ENCODE measurements at regions not wholly inside any gene's neighbourhood (a gene's known extent, or its start where the extent isn't known, plus 50 kb on each side); places are given as distances from the start of the nearest gene placed in this dataset.

- TF ChIP-seq MYC (IDR thresholded peaks at IDR 0.05; ENCODE audit: insufficient read depth, insufficient read length, insufficient replicate concordance, low read length, severe bottlenecking): no peak
- no peak for TF ChIP-seq CTCF (IDR thresholded peaks at IDR 0.05 in 2 of 3, conservative IDR thresholded peaks at IDR 0.05 in 1 of 3; ENCODE audit: control insufficient read depth in 2 of 3, extremely low read depth in 1 of 3, insufficient read depth in 1 of 3, low read depth in 3 of 3, low read length in 3 of 3)
- TF ChIP-seq HCFC1 (IDR thresholded peaks at IDR 0.05; ENCODE audit: low read length): no peak
- no peak for TF ChIP-seq STAT1 (conservative IDR thresholded peaks at IDR 0.05)
- no peak for TF ChIP-seq ESRRA (IDR thresholded peaks at IDR 0.05; ENCODE audit: low read length)
- no peak for TF ChIP-seq TAF1 (IDR thresholded peaks at IDR 0.05; ENCODE audit: borderline replicate concordance, low read depth, low read length)
- no peak for TF ChIP-seq POLR2A (IDR thresholded peaks at IDR 0.05; ENCODE audit: low read depth, low read length)
- no peak for TF ChIP-seq RFX5 (IDR thresholded peaks at IDR 0.05; ENCODE audit: low read depth, low read length)
- no peak for TF ChIP-seq SIN3A (IDR thresholded peaks at IDR 0.05; ENCODE audit: low read depth, low read length)
- TF ChIP-seq NFYB (IDR thresholded peaks at IDR 0.05; ENCODE audit: insufficient read depth, low read depth, low read length): no peak
- no peak for TF ChIP-seq BRCA1 (IDR thresholded peaks at IDR 0.05; ENCODE audit: low read depth, low read length)
- no peak for TF ChIP-seq MAX (IDR thresholded peaks at IDR 0.05; ENCODE audit: low read depth, low read length)
Observed at GRCh38 chr12:127984386-127985055, 282.4 kb upstream of the TMEM132C start.
